Psoas muscle (tissue), 7 donors: ENCODE measurements at regions not wholly inside any gene's neighbourhood (a gene's known extent, or its start where the extent isn't known, plus 50 kb on each side); places are given as distances from the start of the nearest gene placed in this dataset.

Source experiments
- ATAC-seq, 4 donors: fragments of 200-7000 bp; cut with Tn5 transposase; one replicate each; pipeline ENCODE4 v1.9.1; 2020; ENCODE audit warnings: moderate library complexity in 3 of 4, mild to moderate bottlenecking in 2 of 4
- DNase-seq, 2 donors: peaks; one replicate each; pipeline ENCODE4 v3.0.0-alpha.2; 2020
- H3K27ac ChIP-seq: fragments of 200-600 bp; one replicate; pipeline ENCODE4 v1.8.0; 2022
- H3K27me3 ChIP-seq, 3 donors: fragments of 200-600 bp in 1 of 3; one replicate each; pipeline versions ENCODE4 v1.6.1 to v1.8.0; 2013 to 2022; ENCODE audit warnings: low read length in 2 of 3, mild to moderate bottlenecking in 2 of 3, moderate library complexity in 1 of 3; ENCODE audit not compliant: insufficient read depth in 3 of 3
- H3K36me3 ChIP-seq, 2 donors: fragments of 200-600 bp in 1 of 2; one replicate each; pipeline versions ENCODE4 v1.6.1 to v1.8.0; 2013 to 2022; ENCODE audit warnings: low read depth in 1 of 2, mild to moderate bottlenecking in 1 of 2, moderate library complexity in 1 of 2; ENCODE audit not compliant: insufficient read depth in 1 of 2
- H3K4me1 ChIP-seq: fragments of 200-600 bp; one replicate; pipeline ENCODE4 v1.8.0; 2022
- H3K4me3 ChIP-seq: fragments of 200-600 bp; one replicate; pipeline ENCODE4 v1.8.0; 2022; ENCODE audit warnings: mild to moderate bottlenecking
- H3K9me3 ChIP-seq: fragments of 200-600 bp; one replicate; pipeline ENCODE4 v1.8.0; 2022
- CTCF ChIP-seq: fragments of 200-600 bp; IDR thresholded peaks from one replicate; pipeline ENCODE4 v1.8.0; 2022; ENCODE audit warnings: antibody characterized with exemption
- WGBS, 3 donors: extraction: QIAGEN DNeasy Blood & Tissue Kit; methylation state at CpG; one replicate each; pipeline versions ENCODE4 v1.1.6 to v1.1.7; 2013; 5-methylcytosine and 5-hydroxymethylcytosine counted together
- intact Hi-C, 2 donors: fragments of 100-400 bp; cut with DNase I; formaldehyde crosslinking; loops; one replicate each; pipeline versions ENCODE4 v1.11.0 to v1.14.2; 2022
- donor health status: healthy with polysubstance abuse.
- donor health status: DM: no; HTN: no; CAD: no; lungs with moderate emphysema.
- donor health status: Bipolar disorder and iron deficiency.
- donor health status: healthy.
- donor health status: DM: yes; HTN: yes; CAD: no.
- donor health status: DM: no; HTN: no; CAD: no.
- donor health status: DM: yes; HTN: yes; CAD: no.

- Histone ChIP-seq H3K27ac (no peak overlapping the region), H3K27me3 (no peaks in the 10 kb centered on the region), H3K9me3 (peaks cover 17% of the 10 kb centered on the region), H3K36me3 (no peaks in the 10 kb centered on the region), H3K4me3 (no peak overlapping the region), H3K4me1 (no peaks in the 10 kb centered on the region)
- DNase-seq (no peak), ATAC-seq (no peak)
- 84 to 89% (median 84%) methylated on average over 6 of the region's 6 CpGs for WGBS, 3 donors
- no peak for TF ChIP-seq CTCF
- intact Hi-C loops, result no loop called here
Observed at GRCh38 chr19:32294871-32295438, 50.5 kb upstream of the ZNF507 start.
